Inflammatory macrophage (primary cell): ENCODE measurements at regions not wholly inside any gene's neighbourhood (a gene's known extent, or its start where the extent isn't known, plus 50 kb on each side); places are given as distances from the start of the nearest gene placed in this dataset.

Experiments used
- DNase-seq, 2 donors: peaks; one replicate each; pipeline ENCODE4 v3.0.0-alpha.2; 2020 to 2022

GRCh38 chr4:136495851-136496250, 1036.4 kb downstream of the PCDH18 start:
- no peak for DNase-seq

- DNase-seq = no peak
Measured at GRCh38 chr4:136495076-136495475, 1037.2 kb downstream of the PCDH18 start.

- DNase-seq = no peak
Measured at GRCh38 chr4:136489101-136489500, 1043.2 kb downstream of the PCDH18 start.

- no peak for DNase-seq
Measured at GRCh38 chr4:136484996-136485395, 1047.3 kb downstream of the PCDH18 start.

- DNase-seq = no peak
Measured at GRCh38 chr4:136476753-136477152, 1055.5 kb downstream of the PCDH18 start.

- no peak for DNase-seq
Measured at GRCh38 chr4:136471051-136471450, 1061.2 kb downstream of the PCDH18 start.

- DNase-seq = no peak
Measured at GRCh38 chr4:136465691-136466090, 1066.6 kb downstream of the PCDH18 start.

- DNase-seq = no peak
Measured at GRCh38 chr4:136463941-136464340, 1068.4 kb downstream of the PCDH18 start.

- no peak for DNase-seq
Measured at GRCh38 chr4:136461533-136461932, 1070.8 kb downstream of the PCDH18 start.

GRCh38 chr4:136458326-136458725, 1074.0 kb downstream of the PCDH18 start:
- no peak for DNase-seq

- DNase-seq = no peak
Measured at GRCh38 chr4:136457577-136457976, 1074.7 kb downstream of the PCDH18 start.

GRCh38 chr4:136457004-136457403, 1075.3 kb downstream of the PCDH18 start:
- no peak for DNase-seq

- DNase-seq = no peak
Measured at GRCh38 chr4:136443006-136443405, 1089.3 kb downstream of the PCDH18 start.

- no peak for DNase-seq
Measured at GRCh38 chr4:136442447-136442846, 1089.8 kb downstream of the PCDH18 start.

- DNase-seq = no peak
Measured at GRCh38 chr4:136441629-136442282, 1090.5 kb downstream of the PCDH18 start.

- DNase-seq = no peak
Measured at GRCh38 chr4:136438645-136439044, 1093.6 kb downstream of the PCDH18 start.

GRCh38 chr4:136424052-136424451, 1108.2 kb downstream of the PCDH18 start:
- DNase-seq = no peak

- no peak for DNase-seq
Measured at GRCh38 chr4:136414981-136415380, 1117.3 kb downstream of the PCDH18 start.

- no peak for DNase-seq
Measured at GRCh38 chr4:136412708-136413107, 1119.6 kb downstream of the PCDH18 start.

- no peak for DNase-seq
Measured at GRCh38 chr4:136400829-136401228, 1131.5 kb downstream of the PCDH18 start.

- DNase-seq = no peak
Measured at GRCh38 chr4:136395212-136395722, 1137.0 kb downstream of the PCDH18 start.

GRCh38 chr4:136392576-136392975, 1139.7 kb downstream of the PCDH18 start:
- DNase-seq = no peak

GRCh38 chr4:136390824-136391223, 1141.5 kb downstream of the PCDH18 start:
- DNase-seq = no peak

GRCh38 chr4:136383082-136383481, 1149.2 kb downstream of the PCDH18 start:
- DNase-seq = no peak

GRCh38 chr4:136371231-136371630, 1161.1 kb downstream of the PCDH18 start:
- no peak for DNase-seq
